IMR-90 (cell line): ENCODE measurements at regions not wholly inside any gene's neighbourhood (a gene's known extent, or its start where the extent isn't known, plus 50 kb on each side); places are given as distances from the start of the nearest gene placed in this dataset.

ENCODE experiments used
- CEBPB ChIP-seq: IDR thresholded peaks from 2 replicates; pipeline ENCODE4 v1.6.1; 2012; ENCODE audit warnings: low read depth, low read length, improper control_type of control experiment
- MXI1 ChIP-seq: IDR thresholded peaks from 2 replicates; pipeline ENCODE4 v1.6.1; 2012; ENCODE audit warnings: low read depth, mild to moderate bottlenecking, low read length, moderate library complexity, borderline replicate concordance
- POLR2A ChIP-seq: IDR thresholded peaks from 2 replicates; pipeline ENCODE4 v1.6.1; 2012; ENCODE audit warnings: mild to moderate bottlenecking, low read depth, low read length
- TF ChIP-seq, protein P1 (sequence below): conservative IDR thresholded peaks from 2 replicates; pipeline ENCODE4 v1.5.1; 2012; ENCODE audit warnings: mild to moderate bottlenecking, low read depth, low read length, improper control_type of control experiment
- TF ChIP-seq, protein P2 (sequence below): fragments of 150-350 bp; IDR thresholded peaks from 2 replicates; pipeline ENCODE4 v1.6.1; 2017; ENCODE audit warnings: mild to moderate bottlenecking, antibody characterized with exemption, low read length, low read depth

DNA sequence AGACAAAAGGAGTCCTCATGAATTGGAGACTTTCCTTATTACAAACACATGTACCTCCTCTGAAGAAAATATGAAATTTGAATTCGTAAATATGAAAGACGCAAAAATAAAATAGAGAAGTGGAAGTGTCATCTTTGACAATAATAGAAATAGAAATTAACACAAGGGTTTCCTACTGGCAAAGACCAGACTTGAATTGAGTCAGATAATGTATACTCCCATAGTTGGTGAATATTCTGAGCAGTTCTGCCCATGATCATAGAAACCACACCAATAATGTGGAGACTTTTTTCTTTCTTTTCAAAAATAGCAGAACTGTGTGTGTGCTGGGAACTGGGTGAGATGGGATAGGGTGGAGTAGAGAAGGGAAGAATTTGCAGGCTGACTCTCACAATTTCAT is 277.7 kb upstream of the TET2 start:
- TF ChIP-seq POLR2A (no peak), MXI1 (no peak), CEBPB (no peak)
- TF ChIP-seq, protein P1, sequence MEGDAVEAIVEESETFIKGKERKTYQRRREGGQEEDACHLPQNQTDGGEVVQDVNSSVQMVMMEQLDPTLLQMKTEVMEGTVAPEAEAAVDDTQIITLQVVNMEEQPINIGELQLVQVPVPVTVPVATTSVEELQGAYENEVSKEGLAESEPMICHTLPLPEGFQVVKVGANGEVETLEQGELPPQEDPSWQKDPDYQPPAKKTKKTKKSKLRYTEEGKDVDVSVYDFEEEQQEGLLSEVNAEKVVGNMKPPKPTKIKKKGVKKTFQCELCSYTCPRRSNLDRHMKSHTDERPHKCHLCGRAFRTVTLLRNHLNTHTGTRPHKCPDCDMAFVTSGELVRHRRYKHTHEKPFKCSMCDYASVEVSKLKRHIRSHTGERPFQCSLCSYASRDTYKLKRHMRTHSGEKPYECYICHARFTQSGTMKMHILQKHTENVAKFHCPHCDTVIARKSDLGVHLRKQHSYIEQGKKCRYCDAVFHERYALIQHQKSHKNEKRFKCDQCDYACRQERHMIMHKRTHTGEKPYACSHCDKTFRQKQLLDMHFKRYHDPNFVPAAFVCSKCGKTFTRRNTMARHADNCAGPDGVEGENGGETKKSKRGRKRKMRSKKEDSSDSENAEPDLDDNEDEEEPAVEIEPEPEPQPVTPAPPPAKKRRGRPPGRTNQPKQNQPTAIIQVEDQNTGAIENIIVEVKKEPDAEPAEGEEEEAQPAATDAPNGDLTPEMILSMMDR: no peak
- TF ChIP-seq, protein P2, sequence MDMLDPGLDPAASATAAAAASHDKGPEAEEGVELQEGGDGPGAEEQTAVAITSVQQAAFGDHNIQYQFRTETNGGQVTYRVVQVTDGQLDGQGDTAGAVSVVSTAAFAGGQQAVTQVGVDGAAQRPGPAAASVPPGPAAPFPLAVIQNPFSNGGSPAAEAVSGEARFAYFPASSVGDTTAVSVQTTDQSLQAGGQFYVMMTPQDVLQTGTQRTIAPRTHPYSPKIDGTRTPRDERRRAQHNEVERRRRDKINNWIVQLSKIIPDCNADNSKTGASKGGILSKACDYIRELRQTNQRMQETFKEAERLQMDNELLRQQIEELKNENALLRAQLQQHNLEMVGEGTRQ: no peak
